CD4-positive, alpha-beta T cell treated with Interleukin-6 at 100 ng/mL for 8 hours (primary cell): ENCODE measurements at regions not wholly inside any gene's neighbourhood (a gene's known extent, or its start where the extent isn't known, plus 50 kb on each side); places are given as distances from the start of the nearest gene placed in this dataset.
"Not testable (repeated sequence)": the region's sequence is repeated elsewhere in the genome, so short reads cannot be mapped to it uniquely, and the experiment has no call there.

Source experiments
- DNase-seq: peaks from one replicate; pipeline ENCODE4 v3.0.0-alpha.2; 2020; ENCODE audit warnings: mixed read lengths, low spot score

GRCh38 chr1:194419721-194420120, 1233.3 kb upstream of the B3GALT2 start:
- DNase-seq: no peak

DNA sequence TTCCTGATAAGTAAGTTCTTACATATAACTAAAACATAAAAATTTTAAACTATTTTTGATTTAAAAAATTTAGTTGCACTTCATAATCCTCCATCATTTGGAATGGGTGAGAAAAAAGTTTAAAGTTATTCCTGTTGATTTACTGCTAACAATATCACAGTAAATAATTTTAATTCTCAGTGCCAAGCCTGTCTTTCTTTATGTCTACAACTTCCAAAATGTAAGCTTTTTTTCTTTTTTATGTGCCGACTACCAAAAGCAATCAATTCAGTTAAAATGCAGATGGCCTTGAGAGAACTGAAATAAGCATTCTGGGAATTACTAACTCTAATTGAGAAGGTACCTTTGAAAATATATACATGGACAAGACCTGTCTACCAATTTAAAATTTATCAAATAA, 1224.3 kb upstream of the B3GALT2 start:
- DNase-seq: no peak

DNA sequence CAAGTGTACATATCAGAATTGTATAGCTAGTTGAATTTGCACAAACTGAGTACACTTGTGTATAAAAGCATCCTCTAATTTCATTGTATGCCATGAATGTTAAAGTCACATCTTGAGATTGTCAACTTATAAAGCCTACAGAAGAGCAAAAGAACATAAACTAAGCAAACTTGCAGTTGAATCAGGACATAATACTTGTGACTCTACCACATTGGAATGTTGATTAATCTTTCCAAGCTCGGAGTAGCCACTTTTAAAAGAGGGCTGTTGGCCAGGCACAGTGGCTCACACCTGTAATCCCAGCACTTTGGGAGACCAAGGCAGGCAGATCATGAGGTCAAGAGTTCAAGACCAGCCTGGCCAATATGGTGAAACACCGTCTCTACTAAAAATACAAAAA, 1220.8 kb upstream of the B3GALT2 start:
- DNase-seq: not testable (repeated sequence)

GRCh38 chr1:194394676-194395075, 1208.3 kb upstream of the B3GALT2 start:
- DNase-seq: no peak

DNA sequence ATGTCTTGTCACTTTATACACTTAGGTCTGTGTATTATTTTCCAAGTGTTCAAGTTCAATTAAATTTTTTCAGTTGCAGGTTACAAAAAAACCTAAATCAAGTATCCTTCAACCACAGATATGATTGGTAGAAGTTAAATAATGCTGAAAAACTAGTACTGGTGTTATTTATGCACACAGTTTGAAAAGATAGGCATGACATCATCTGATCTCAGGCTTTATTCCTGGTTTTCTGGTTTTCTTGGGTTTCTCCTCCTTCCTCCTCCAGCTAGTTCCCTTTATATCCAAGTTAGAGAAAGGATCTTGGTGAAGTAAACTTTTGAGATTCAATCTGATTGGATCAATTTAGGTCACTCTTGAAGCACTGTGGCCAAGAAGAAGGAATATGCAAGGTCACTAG, 1201.1 kb upstream of the B3GALT2 start:
- DNase-seq: no peak

DNA sequence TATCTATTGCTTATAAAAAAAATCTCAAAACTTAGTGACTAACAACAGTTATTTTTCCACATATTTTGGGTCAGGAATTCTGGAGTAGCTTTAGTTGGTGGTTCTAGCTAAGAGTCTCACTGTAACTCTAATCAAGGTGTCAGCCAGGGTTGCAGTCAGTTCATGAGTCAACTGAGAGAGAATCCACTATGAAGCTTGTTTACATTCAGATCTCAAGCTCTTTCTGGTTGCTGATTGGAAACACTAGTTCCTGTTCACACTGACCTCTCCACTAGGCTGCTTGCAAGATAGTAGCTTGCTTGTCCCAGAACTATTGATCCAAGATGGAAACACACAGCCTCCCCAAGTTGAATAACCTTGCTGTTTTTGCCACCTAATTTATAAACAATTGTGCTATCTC, 1192.1 kb upstream of the B3GALT2 start:
- DNase-seq: no peak

DNA sequence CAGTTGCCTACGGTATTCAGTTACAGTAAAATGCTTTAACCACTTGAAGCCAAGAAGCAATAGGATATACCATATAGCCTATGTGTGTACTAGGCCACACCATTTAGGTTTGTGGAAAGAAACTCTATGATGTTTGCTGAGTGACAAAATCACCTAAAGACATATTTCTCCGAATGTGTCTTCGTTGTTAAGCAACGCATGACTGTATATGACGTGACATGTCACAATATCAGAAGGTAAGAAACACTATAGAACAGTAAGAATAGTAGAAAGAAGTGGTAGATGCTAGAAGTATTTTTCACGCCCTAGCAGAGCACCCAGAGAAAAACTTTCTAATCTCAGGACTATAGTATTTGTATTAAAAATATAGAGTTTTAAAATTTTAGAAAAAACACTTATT, 1188.2 kb upstream of the B3GALT2 start:
- no peak for DNase-seq

DNA sequence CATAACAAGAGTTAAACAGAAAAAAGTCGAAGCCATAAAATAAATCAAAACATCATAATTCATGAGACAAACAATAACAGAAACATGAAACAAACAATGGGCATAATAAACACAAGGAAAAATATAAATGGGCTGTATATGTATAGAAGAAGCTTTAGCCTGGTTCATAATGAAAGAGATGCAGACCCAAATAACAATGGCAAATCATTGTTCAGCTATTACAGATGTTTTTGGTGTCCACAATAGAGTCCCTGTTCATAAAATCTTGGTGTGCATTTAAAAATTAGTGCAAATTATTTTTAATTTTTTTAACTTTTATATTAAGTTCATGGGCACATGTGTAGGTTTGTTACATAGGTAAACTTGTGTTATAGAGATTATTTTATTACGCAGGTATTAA, 1185.9 kb upstream of the B3GALT2 start:
- DNase-seq: no peak

- no peak for DNase-seq
Measured at GRCh38 chr1:194369622-194370021, 1183.2 kb upstream of the B3GALT2 start.

DNA sequence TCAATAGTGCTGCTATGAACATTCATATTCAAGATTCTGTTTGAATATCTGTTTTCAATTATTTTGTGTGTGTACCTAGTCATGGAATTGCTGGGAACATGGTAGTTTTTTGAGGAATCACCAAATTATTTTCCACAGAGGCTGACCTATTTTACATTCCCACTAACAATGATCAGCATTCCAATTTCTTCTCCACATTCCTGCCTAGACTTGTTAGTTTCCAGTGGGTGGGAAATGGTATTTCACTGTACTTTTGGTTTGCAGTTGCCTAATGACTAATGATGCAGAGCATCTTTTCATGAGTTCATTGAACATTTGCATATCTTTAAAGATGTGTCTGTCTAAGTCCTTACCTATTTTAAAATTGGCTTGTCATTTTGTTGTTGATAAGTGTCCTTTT, 1182.6 kb upstream of the B3GALT2 start:
- no peak for DNase-seq

DNA sequence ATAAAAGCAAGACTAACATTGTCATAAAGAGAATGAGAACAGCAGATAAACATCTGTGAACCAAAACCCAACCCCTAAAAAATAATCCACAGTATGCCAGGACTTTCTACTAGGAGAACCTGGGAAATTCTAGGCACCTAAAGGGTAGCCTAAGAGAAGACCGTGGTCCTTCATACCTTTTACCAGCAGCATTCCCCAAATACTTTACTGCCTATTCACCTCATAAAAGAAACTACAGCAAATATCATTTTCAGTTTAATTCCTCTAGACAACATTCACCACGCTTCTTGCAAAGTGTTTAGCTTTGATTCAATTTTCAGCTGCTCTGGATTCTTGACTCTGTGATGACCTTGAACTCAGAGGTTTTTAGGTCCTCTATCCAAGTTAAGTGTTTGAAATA, 1180.7 kb upstream of the B3GALT2 start:
- DNase-seq: no peak

GRCh38 chr1:194366705-194367104, 1180.3 kb upstream of the B3GALT2 start:
- DNase-seq: no peak

GRCh38 chr1:194362327-194362726, 1175.9 kb upstream of the B3GALT2 start:
- no peak for DNase-seq

DNA sequence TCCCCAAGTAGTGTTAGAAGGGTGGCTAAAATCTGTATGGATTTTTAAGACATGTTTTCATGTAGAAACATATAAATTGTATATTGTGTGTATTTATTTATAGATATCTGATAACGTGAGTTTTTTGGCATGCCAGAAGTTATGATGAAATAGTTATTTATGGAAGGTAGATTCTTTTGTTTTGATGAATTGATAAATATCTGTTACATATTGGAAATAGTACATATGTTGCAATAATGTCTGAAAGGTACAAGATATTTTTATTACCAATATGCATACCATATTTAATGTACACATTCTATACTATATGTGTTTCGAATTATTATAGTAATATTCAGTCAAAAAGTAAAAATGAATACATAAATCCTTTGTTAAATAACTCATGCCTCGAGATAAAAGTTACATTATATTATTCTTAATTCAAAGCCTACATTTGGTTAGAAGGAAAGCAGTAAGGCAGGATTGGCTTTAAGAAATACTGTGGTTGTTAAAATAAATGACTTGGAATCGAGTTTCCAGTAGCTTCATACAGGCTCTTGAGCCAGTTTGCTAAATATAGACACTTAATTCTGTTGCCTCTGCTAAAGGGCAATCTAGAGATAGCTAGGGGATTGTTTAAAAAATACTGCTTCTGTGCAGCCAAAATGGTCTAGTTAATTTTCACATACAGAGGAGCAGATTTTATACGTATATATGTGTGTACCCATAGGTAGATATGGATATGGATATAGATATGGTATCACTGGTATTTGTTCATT, 1175.1 kb upstream of the B3GALT2 start:
- no peak for DNase-seq

- DNase-seq: no peak
Measured at GRCh38 chr1:194358208-194358581, 1171.8 kb upstream of the B3GALT2 start.

- DNase-seq: not testable (repeated sequence)
Measured at GRCh38 chr1:194357573-194358207, 1171.3 kb upstream of the B3GALT2 start.

GRCh38 chr1:194355488-194356106, 1169.2 kb upstream of the B3GALT2 start:
- DNase-seq: no peak

- no peak for DNase-seq
Measured at GRCh38 chr1:194353121-194353520, 1166.7 kb upstream of the B3GALT2 start.

DNA sequence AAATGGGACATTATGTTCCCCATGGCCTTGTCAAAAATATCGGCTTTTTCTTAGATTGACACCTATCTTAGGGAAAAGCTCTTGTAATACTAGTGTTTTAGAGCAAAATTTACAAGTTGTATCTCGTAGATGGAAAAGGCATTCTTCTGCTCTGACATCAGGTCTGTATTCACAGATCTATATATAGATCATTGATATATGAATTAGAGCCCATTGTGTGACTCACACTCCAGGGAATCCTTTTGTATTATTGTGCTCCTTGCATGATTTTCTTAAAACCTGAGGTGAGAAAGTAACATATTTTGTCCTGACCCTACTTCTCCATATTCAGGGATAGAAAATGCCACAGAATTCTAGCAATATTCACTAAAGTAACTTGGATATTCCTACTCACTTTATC, 1160.8 kb upstream of the B3GALT2 start:
- DNase-seq: no peak

- no peak for DNase-seq
Measured at GRCh38 chr1:194342484-194343262, 1156.3 kb upstream of the B3GALT2 start.

- no peak for DNase-seq
Measured at GRCh38 chr1:194341587-194341986, 1155.2 kb upstream of the B3GALT2 start.

DNA sequence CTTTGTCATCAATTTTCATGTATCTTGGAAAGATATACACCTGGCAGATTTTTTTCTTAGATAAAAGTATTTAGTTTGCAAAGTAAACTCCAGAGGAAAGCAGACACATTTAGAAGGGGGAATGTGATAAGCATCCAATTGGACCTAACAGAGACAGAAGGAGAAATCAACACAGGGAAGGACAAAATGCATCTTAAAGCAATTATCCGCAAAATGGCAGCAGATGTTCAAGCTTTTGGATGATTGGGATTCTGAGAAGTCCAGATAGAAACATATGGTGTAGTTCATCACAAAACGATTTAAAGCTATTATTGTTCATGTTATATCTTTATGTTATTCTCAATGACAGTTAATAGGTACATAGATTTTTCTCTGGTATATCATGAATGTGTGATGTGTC, 1153.1 kb upstream of the B3GALT2 start:
- DNase-seq: no peak
